ENCODE measurements at regions not wholly inside any gene's neighbourhood (a gene's known extent, or its start where the extent isn't known, plus 50 kb on each side); places are given as distances from the start of the nearest gene placed in this dataset.

DNA sequence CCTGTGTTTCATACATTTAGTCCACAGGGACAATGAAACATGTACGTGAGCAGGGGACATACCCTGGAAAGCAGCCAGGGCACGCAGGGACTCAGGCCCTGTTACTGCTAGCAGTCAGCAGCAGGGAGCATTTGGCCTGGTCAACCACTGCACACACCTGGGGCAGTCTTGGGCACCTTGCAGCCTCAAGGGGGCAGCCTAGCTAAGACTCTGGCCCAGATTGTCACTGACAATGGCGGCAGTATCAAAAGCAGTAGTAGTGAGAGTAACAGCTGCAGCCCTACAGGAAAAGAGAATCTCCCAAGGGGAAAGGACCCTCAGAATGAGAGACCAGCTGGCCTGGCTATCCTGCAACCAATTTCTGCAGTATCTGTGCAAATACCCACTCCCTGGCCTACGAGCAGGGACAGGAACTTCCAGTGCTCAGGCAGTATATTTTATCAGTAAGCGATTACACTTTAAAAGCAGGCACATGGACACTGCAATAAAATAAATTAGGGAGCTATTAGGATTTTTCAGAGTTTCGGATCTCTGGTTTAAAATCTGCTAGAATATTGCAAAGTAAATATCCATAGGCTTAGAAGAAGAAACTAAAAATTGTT is 475.6 kb downstream of the LTN1 start (continued):
- TF ChIP-seq, protein P1, sequence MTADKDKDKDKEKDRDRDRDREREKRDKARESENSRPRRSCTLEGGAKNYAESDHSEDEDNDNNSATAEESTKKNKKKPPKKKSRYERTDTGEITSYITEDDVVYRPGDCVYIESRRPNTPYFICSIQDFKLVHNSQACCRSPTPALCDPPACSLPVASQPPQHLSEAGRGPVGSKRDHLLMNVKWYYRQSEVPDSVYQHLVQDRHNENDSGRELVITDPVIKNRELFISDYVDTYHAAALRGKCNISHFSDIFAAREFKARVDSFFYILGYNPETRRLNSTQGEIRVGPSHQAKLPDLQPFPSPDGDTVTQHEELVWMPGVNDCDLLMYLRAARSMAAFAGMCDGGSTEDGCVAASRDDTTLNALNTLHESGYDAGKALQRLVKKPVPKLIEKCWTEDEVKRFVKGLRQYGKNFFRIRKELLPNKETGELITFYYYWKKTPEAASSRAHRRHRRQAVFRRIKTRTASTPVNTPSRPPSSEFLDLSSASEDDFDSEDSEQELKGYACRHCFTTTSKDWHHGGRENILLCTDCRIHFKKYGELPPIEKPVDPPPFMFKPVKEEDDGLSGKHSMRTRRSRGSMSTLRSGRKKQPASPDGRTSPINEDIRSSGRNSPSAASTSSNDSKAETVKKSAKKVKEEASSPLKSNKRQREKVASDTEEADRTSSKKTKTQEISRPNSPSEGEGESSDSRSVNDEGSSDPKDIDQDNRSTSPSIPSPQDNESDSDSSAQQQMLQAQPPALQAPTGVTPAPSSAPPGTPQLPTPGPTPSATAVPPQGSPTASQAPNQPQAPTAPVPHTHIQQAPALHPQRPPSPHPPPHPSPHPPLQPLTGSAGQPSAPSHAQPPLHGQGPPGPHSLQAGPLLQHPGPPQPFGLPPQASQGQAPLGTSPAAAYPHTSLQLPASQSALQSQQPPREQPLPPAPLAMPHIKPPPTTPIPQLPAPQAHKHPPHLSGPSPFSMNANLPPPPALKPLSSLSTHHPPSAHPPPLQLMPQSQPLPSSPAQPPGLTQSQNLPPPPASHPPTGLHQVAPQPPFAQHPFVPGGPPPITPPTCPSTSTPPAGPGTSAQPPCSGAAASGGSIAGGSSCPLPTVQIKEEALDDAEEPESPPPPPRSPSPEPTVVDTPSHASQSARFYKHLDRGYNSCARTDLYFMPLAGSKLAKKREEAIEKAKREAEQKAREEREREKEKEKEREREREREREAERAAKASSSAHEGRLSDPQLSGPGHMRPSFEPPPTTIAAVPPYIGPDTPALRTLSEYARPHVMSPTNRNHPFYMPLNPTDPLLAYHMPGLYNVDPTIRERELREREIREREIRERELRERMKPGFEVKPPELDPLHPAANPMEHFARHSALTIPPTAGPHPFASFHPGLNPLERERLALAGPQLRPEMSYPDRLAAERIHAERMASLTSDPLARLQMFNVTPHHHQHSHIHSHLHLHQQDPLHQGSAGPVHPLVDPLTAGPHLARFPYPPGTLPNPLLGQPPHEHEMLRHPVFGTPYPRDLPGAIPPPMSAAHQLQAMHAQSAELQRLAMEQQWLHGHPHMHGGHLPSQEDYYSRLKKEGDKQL (CRISPR knock-in tag; IDR thresholded peaks at IDR 0.05; ENCODE audit: borderline replicate concordance), result no peak
- TF ChIP-seq EHMT2 (IDR thresholded peaks at IDR 0.05), result no peak
- TF ChIP-seq ZNF445 (CRISPR knock-in tag; IDR thresholded peaks at IDR 0.05; ENCODE audit: low read depth), result no peak
- TF ChIP-seq TBP (optimal IDR thresholded peaks at IDR 0.05; ENCODE audit: low read depth, low read length), result no peak
- TF ChIP-seq ILF3 (IDR thresholded peaks at IDR 0.05; ENCODE audit: borderline replicate concordance), result no peak
- no peak for TF ChIP-seq PURB (CRISPR knock-in tag; IDR thresholded peaks at IDR 0.05; ENCODE audit: low read depth)
- TF ChIP-seq LEF1 (IDR thresholded peaks at IDR 0.05), result no peak
- peak in 1 of 3 experiments; percentile 9 for TF ChIP-seq YY1 (IDR thresholded peaks at IDR 0.05; ENCODE audit: borderline replicate concordance in 1 of 3, control insufficient read depth in 1 of 3, extremely low read depth in 1 of 3, insufficient read depth in 3 of 3, insufficient read length in 1 of 3, insufficient replicate concordance in 2 of 3, low read depth in 1 of 3, low read length in 2 of 3)
- TF ChIP-seq RAD21 (CRISPR knock-in tag; conservative IDR thresholded peaks at IDR 0.05 in 1 of 2, IDR thresholded peaks at IDR 0.05 in 1 of 2), result peak; percentile 45 to 56
- TF ChIP-seq FOXJ2 (tag; IDR thresholded peaks at IDR 0.05), result no peak
